ENCODE measurements at regions not wholly inside any gene's neighbourhood (a gene's known extent, or its start where the extent isn't known, plus 50 kb on each side); places are given as distances from the start of the nearest gene placed in this dataset.

DNA sequence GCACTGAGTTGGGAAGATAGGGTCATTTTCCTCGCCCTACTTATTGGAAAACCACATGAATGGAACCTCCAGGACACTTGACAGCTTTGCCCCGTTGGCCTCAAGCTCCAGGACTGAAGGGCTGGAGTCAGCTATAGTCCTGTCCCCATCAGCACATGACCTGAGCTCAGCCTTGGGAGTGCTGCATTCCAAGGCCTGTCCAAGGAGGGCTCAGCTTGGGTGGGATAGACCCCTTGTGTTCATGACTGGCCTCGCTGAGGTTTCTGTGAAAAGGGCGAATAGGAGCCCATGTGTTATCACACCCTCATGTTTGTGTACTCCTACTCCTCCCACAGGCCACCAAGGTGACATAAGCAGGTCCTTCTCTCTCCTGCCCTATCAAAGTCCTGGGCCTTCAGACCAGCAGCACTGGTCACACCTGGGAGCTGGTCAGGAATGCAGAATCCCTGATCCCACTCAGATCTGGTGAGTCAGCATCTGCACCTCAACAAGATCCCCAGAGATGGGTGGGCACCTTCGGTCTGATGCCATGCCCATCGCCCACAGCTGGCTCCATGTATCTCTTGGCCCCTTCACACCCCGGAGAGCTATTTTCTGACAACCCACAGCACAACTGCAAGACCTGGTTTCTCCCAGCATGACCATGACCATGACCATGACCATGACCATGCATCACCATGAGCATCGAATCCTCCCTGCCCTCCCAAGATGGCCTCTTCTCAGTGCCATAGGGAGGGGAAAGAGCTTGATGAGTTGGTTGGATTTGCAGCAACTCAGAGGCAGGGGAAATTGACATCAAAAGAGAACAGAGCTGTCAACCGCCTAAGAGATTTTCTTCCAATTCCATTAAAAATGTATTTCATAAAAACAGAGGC, 83.0 kb upstream of the RAB6C start:
- DNase-seq (ENCODE audit: low read depth): no peak

DNA sequence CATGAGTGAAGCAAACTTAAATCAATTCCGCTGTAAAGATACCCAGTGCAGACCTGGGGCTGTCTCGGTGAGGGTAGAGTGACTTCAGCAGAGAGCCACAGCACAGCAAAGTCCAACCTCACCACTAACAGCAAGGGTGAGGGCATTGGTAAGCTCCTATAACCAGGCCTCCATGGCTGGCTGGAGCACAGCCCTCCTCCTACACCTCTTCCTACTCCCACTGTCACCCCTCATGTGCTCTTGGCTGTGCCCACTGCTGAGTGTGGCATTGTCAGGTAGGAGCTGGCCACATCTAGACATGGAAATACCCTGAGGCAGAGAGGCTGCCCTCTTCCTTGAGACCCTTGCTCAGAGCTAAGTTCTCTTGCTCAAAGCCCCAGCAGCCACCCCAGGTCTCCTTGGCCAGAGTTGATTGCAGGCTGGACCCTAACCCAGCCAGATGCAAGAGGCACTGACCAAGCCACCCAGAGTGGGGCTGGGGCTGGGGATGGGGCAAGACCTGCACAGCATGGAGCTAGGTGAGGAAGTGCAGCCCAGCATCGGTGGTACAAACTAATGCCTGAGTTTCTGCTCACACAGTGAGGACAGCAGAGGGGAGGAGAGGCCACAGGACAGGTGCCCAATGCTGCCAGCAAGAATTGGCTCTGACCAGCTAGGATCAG, 77.6 kb upstream of the RAB6C start:
- DNase-seq (ENCODE audit: low read depth): no peak

DNA sequence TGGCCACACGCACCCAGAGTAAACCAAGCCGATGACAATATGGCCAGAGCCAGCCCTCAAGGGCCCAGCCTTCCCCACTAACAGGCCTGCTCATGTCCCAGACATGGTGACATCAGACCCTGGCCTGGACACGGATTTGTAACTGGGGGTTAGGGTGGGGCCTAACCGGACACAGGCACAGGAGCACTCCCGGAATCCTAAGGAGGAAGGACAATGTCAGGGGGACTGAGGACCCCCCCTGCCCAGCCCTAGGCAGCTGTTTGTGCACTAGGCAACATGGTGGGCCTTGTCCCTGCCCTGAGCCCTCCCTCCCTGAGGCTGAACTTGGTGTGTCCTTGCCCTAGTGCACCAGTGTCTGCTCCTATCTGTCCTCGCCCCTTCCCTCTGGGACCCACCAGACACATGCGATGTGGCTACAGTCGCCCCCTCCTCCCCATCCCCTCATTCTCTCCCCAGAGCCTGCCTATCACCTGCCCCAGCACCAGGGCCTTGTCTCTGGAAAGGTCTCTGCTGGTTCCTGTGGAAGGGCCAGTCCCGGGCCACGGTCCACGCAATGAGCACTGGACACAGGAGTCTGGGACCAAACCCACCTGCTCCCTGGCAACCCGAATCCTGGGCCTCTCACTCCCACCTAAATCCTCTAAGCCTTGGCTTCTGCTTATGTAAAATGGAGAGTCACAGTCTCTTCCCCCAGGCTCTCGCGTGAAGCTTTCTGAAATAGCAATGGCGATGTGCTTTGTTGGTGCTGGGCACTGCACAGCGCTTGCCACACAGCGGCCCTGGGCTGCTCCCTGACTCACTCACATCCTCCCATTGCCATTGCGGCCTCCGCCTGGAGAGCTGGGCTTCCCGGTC, 76.5 kb upstream of the RAB6C start:
- DNase-seq (ENCODE audit: low read depth): no peak

DNA sequence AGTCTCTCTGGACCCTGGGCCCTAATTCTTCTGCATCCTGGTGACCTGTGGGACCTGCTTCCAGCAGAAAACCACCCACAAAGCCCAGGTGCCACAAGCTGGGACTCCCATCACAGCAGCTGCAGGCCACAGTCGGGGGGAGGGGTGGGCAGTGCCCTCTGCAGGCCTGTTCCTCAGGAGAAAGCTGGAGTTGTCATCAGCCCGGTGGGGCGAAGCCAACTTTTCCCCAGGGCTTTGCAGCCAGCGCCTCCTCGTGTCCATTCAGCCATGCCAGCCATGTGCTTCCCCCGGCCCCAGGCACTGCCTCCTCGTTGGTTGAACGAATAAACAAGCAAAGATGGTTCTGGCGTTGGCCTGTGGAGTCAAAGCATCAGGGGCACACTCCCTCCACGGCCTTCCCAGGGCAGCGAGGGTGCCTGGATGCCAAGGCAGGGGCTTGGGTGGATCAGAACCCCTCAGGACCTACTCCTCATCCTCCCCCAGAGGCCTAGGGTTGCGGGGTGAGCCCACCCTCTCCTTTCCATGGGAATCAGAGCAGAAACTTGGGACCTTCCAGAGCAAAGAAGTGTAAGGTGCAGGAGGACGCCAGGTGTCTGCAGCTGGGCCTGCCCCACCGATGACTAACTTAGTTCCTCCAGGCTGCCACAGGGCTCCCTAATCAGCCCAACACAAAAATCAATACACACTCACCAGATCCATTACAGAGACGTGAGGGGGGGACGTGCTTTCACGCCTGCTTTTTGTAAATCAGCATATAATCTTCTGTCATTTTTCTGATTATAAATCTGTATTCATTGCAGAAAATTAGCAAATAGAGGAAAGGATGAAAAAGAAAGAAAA, 75.7 kb upstream of the RAB6C start:
- no peak for DNase-seq (ENCODE audit: low read depth)

DNA sequence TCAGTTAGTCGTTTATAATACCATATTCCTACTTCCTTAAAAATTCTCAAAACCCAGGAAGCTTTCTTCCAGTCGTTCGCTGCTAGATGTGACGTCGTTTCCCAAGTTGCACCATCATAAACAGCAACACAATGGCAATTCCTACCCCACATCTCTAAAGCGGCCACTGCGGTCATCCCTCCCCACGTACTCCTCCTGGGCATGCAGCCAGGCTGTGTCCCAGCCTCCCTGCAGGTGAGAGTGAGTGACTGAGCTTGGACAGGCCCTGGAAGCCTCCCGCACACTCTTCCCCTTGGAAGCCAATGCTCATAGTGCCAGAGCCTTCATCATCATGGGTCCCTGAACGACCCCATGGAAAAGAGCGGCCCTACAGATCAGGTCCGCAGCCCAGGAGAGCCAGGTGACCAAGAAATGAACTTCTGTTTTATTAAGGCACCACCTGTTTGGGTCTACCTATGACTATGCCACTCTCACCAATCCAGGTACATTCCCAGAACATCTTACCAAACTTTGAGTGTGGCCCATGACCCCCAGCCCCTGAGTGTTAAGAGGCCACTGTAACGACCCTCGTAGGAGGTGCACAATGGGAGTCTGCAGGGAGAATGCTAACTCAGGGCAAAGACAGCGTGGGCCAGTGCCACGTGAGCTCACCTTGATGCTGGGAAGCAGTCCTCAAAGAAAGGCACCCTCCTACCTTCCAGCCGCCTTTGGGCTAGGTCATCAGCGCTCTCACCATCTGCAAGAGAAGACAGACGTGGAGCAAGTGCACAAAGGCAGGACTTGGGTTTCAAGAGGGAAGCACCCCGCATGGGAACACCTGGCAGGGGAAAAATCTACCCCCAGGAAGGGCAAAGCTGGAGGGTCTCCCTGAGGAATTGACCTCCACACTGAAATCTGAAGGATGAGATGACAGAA, 74.7 kb upstream of the RAB6C start:
- no peak for DNase-seq (ENCODE audit: low read depth)

DNA sequence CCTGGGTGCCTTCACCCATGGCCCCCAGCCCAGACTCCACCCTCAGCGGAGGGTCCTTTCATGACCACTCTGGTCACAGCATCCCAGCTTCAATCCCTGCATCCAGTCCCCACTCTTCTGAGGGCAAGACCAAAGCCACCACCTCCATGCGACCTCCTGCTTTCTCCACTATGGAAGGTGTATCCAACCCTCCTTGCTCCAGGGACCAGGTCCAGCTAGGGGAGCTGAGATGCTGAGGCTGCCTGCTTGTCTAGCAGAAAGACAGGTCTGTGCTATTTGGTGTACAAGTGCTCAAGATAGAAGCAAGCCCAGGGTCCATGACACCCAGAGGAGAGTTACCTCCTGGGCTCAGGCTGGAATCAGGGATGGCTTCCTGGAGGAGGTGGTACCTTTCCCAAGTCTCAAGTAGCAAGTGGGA, 73.8 kb upstream of the RAB6C start:
- DNase-seq (ENCODE audit: low read depth): no peak

DNA sequence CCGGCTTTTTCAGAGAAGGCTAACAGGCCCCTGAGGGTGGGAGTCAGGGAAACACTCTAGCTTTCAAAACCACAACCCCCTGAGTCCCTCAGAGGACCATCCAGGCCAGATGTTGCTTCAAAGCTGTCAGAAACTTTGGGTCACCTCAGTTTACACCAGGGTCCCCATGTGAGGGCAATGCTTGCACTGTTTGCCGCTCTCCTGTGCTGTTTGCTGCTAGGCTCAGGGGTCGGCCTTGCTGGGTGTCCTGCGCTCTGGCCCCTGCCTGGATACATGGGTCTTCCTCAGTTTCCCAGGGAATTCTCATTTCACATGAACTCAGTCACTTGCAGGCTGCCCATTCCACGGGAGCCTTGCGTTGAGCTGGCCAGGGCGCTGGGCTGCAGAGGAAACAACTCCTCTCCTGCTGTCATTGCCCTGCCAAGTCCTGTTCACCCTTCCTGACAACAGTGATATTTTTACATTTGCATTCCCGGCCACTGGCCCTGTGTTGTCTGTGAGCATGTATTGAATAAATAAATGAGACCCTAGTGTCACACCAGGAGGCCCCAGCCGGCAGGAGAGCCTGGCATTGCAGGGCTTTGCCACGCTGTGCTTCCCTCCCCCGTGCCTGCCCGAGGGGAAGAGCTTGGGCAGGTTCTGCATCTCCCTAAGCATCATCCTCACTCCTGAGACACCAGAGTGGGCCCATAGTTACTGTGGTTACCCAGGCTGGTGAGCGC, 73.2 kb upstream of the RAB6C start:
- DNase-seq (ENCODE audit: low read depth): no peak

DNA sequence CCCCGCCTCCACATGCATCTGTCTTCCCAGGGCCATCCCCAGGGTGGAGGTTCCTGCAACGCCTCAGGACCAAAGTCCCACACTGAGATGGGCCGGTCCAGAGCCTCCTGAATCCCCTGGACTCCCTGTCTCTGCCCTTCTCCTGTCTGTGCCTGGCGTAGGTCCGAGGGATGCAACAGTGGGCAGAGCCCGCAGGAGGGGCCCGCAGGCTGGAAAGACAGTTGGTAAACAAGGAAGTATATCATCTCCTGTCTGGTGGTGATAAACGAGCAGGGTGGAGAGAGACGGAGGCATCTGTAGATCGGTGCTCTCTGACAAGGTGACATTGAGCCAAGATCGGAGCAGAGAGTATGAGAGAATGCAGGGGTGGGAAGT, 72.6 kb upstream of the RAB6C start:
- no peak for DNase-seq (ENCODE audit: low read depth)

DNA sequence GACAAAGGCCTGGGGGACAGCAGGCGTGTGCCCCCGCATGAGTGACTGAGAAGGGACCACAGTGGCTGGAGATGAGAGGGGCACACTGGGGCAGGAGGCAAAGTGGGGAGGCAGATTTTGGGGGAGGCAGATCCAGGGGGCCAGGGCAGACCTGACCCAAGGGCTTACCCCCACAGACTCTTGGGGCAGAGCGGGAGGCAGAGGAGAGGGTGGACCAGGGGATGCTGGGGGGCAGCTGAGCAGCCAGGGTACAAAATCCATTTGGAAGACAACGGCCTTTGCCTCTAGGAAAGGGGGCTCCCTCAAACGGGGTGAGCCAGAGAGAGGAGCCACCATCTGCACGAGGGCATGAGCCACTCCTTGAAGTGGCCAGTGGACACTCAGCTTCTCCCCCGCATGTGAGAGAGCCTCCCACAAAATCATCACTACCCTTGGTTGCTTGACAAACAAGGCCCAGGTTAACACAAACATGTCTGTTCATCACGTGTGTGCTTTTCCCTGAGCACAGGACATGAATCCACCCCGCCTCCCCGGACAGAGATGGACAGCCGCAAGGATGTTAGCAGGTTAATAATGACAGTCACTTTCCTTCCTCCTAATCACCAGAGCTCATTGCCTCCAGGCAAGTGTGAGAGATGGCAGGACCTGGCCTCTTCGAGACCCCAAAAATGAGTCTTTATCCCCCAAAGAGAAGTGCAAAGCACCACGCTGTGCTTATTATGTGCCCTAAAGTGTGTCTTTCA, 72.0 kb upstream of the RAB6C start:
- no peak for DNase-seq (ENCODE audit: low read depth)

DNA sequence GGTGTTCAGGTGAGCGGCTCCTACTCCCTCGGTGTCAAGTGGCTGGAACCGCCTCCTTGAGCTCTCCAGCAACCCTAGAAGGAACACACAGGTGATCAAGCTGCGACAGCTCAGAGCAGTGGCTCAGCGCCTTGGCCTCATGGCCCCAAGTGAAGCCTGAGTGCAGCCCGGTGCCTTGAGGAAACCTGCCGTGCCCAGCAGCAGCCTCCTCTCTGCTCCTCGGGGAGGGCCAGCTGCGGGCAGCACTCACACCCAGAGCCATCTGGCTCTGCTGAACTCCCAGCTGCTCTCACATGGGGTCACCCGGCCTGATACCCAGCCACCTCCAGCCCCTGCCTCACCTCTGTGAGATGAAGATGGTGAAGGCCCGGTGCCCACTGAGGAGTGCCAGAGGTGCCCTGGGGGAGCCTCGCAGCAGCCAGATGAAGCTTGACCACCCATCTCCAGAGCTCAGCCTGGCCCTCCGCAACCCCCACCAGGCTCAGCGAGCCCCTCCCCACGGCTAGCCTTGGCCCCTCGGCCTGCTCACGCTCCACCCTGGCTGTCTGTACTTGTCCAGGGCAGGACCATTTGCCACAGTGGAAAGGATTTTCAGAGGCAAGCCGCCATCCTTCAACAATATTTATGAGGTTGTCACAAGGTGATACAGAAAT, 70.6 kb upstream of the RAB6C start:
- no peak for DNase-seq (ENCODE audit: low read depth)

DNA sequence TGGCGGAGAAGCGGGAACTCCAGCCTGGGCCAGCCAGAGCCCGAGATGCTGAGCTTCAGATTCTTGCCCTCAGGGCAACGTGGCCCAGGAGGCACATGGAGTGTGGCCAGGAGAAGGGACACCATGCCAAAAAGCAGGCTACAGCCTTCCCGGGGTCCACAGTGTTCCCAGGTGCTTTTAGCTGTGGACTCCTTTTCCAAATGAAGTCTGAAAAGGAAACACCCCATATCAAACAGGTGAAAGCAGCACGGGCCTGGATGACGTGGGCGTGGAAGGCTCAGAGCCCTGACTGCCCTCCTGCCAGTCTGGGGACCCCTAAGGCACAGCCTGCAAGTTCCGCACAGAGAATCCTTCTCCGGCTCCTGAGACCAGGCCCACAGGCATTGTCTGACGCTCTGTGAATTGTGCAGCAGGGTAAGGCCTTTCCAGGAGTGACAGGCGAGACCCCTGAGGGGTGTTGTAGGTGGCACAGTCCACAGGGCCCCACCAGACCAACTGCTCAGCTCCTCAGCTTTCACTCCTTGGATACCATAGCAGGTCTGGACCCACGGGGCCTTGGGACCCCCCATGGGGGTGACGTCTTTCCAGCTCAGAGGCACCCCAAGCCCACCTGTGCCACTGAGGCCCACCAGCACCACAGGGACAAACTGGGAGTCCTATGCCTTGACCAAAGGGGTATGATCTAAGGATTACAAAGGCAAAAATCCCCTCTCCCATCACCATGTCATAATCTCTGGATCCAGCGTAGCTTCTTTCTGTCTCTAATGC, 69.6 kb upstream of the RAB6C start:
- DNase-seq (ENCODE audit: low read depth): no peak

DNA sequence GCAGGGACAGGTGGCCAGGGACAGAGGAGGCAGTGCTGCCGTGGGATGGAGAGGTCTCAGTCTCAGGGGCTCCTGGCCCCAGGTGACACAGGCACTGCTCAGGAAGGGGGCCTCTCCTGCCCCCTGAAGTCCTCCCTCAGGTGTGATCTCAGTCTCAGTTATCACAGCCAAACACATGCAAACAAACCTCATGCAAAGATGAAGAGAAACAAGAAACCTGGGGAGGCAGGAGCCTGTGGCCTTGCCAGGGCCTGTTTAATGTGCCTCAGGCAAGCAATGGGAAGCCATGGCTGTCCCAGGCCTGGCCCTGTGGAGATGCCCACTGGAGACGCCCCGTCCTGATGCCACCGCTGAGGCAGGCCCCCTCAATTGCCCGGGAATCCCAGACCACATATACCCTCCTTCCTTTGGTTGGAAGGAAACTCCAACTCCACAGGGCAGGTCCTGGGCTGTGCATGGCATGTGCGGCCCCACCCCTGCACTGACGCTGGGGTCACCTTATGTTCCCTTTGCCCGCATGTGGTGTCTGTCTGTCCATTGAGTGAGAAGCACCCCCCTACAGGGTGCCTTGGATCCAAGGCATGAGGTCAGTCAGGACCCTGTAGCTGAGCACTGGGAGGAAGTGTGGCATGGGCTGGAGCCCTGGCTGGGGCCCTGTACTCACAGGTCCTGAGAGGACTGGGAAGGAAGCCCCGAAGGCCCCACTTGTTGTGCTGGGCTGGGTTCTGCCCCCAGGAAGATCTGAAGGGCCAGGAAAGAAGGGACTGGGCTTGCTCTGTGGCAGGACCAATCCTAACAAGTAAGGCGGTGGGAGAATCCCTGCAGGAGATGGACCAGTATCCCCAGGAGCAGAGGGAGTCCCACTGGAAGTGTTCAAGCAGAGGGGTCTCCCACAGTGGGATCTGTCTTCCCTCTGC, 68.8 kb upstream of the RAB6C start:
- no peak for DNase-seq (ENCODE audit: low read depth)

DNA sequence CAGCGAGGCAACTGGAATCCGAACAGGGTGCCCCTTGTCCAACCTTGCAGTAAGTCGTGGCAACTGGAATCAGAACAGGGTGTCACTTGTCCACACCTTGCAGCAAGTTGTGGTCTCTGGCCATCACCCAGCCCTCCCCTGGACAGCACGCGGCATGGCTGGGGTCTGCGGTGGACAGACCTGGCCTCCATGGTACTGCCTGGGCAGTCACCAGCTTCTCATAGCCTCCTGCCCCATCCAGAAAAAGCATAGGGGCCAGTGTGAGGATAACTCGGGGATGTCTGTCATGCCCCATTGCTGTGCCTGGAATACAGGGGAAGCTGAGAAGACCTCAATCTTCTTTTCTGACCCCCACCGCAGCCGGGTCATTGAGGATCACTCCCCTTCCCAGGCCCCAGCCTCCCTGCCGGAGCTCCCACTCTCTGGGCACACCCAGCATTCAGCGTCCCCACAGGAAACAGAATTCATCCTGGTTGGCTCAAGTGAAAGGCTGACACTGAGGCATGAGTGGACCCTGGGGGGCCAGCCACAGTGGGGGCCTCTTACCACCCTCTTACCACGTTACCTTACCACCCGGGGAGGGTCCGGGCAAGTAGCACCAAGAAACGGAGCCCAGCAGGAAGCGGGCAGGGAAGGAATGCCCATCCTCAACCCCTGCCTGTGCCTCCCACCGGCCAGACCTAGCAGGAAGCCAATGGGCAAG, 68.0 kb upstream of the RAB6C start:
- DNase-seq (ENCODE audit: low read depth): no peak

DNA sequence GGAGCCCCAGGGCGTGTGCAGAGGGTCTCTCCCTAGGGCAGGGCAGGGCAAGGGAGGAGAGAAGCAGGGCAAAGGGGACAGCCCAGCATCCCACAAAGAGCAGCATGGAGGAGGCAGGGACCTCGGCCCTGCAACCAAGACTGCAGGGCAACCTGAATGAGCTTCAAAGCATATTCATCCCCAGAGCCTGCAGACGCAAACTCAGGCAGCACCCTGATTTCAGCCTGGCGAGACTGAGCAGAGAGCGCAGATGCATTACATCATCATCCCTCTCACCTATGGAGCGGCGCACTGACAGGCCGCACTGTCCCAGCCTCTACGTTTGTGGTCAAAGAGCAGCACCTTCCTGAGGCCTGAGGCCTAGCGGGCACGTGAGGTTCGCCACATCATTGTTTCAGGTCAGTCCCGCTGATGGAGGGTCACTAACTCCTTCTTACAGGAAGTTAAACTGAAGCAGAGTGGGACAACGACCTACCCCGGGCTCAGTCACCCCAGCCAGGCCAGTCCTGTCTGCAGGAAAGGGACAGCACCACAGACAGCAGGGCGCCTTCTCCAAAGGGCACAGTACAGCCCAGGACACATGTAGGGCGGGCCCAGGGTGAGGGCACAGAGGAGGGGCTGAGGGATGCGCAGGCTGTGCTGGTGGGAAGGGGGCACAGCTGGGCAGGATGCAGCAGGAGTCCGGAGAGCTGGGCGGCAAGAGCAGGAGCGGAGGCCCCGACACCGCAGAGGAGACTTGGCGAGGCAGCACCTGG, 67.2 kb upstream of the RAB6C start:
- DNase-seq (ENCODE audit: low read depth): no peak

DNA sequence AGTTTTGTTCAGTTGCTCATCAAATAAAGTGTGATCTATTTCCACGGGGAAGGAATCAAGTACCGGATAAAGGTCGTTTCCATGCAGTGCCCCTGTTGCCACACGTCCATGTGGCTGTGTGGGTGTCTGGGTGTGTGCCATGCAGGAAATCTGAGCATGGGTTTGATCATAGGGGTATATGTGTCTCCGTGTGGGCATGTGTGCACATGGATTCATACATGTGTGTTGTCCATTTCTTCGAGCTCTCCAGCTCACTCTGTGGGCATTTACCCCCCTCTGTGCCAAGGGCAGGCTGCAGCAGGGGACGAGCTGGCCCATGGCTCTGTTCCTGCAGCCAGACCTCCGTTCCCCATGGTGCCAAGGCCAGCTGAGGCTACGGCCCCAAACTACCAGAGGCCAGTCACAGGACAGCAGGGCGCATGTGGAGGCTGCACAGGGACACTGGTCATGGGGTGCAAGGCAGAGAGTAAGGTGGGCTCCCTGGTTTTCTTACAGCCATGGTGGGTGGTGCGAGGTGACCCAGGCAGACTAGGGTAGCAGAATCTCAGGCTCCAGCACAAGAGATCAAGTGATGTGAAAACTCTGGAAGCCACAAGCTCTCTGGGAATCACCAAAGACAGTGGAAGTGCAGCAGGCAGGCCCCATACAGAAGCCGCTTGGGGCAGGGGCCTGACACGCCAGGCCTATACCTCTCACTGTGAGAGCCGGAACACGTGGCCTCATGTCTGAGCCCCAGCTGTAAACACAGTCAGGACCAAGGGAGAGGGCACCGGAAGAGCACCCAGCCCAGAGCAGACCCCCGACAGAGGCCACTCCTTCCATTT, 66.4 kb upstream of the RAB6C start:
- DNase-seq (ENCODE audit: low read depth): no peak
